Caco-2 (cell line): ENCODE measurements at regions not wholly inside any gene's neighbourhood (a gene's known extent, or its start where the extent isn't known, plus 50 kb on each side); places are given as distances from the start of the nearest gene placed in this dataset.

Source experiments
- BruUV-seq: library from RNA; stranded (reverse); fragments of 400-500 nt; replicated peaks from 2 replicates; lab custom pipeline; 2021; lab: Mats Ljungman, UMichigan
- CTCF ChIA-PET: fragments of 300-600 bp; sonication (Branson Sonifier 250); formaldehyde crosslinking; loops from one replicate; lab custom pipeline; 2022; ENCODE audit warnings: antibody characterized with exemption; lab: Charles Lee
- POLR2A ChIA-PET: fragments of 300-600 bp; sonication (Branson Sonifier 250); formaldehyde crosslinking; loops from one replicate; lab custom pipeline; 2022; ENCODE audit warnings: antibody characterized with exemption; lab: Charles Lee
- DNase-seq, 2 experiments: peaks; one replicate each; pipeline versions ENCODE4 v3.0.0 to v3.0.0-alpha.2; 2020 to 2022
- H3K27me3 ChIP-seq: replicated peaks from 2 replicates; pipeline ENCODE4 v1.6.0; 2011; ENCODE audit warnings: low read length; ENCODE audit not compliant: control insufficient read depth, insufficient read depth
- H3K36me3 ChIP-seq: 2 replicates; pipeline ENCODE4 v1.5.1; 2011; ENCODE audit warnings: low read length; ENCODE audit not compliant: control insufficient read depth, insufficient read depth
- H3K4me1 ChIP-seq: fragments of 250-450 bp; sonication (Bioruptor Pico); 2 replicates; pipeline ENCODE4 v1.5.1; 2020; ENCODE audit warnings: mild to moderate bottlenecking
- H3K4me3 ChIP-seq: 2 replicates; pipeline ENCODE4 v1.5.1; 2011; ENCODE audit warnings: low read depth, mild to moderate bottlenecking, control low read depth, low read length
- H3K9me3 ChIP-seq: fragments of 250-450 bp; sonication (Bioruptor Pico); 2 replicates; pipeline ENCODE4 v1.5.1; 2020; ENCODE audit warnings: mild to moderate bottlenecking, moderate library complexity
- H3K27ac Mint-ChIP-seq: one replicate; pipeline ENCODE4 v1.8.0; 2022; ENCODE audit warnings: mixed read lengths; ENCODE audit not compliant: unreplicated experiment
- H3K27me3 Mint-ChIP-seq: one replicate; pipeline ENCODE4 v1.8.0; 2022; ENCODE audit warnings: mixed read lengths; ENCODE audit not compliant: insufficient read depth, unreplicated experiment
- H3K36me3 Mint-ChIP-seq: one replicate; pipeline ENCODE4 v1.8.0; 2022; ENCODE audit warnings: mild to moderate bottlenecking, mixed read lengths; ENCODE audit not compliant: insufficient read depth, unreplicated experiment
- H3K4me1 Mint-ChIP-seq: one replicate; pipeline ENCODE4 v1.8.0; 2022; ENCODE audit warnings: low read depth, mixed read lengths; ENCODE audit not compliant: unreplicated experiment
- H3K4me3 Mint-ChIP-seq: one replicate; pipeline ENCODE4 v1.8.0; 2022; ENCODE audit warnings: mild to moderate bottlenecking, moderate library complexity, mixed read lengths; ENCODE audit not compliant: unreplicated experiment
- H3K9me3 Mint-ChIP-seq: one replicate; pipeline ENCODE4 v1.8.0; 2022; ENCODE audit warnings: mixed read lengths; ENCODE audit not compliant: unreplicated experiment
- CTCF ChIP-seq, 2 experiments: fragments of 200-600 bp in 1 of 2; IDR thresholded peaks; 1 replicate in 1 of 2; 2 replicates in 1 of 2; pipeline versions ENCODE4 v1.5.1 to v1.8.0; 2011 to 2022; ENCODE audit warnings: antibody characterized with exemption in 1 of 2, control low read depth in 1 of 2, inconsistent platforms in 1 of 2, low read depth in 1 of 2, low read length in 1 of 2, mild to moderate bottlenecking in 1 of 2, moderate library complexity in 1 of 2; ENCODE audit not compliant: insufficient read depth in 1 of 2, severe bottlenecking in 1 of 2, unreplicated experiment in 1 of 2
- intact Hi-C: fragments of 100-400 bp; cut with micrococcal nuclease; formaldehyde crosslinking; loops from one replicate; pipeline ENCODE4 v1.10.0; 2022; ENCODE audit not compliant: unreplicated experiment

GRCh38 chr13:50740052-50740741, 103.3 kb downstream of the DLEU7 start:
- no peak for TF ChIP-seq CTCF (IDR thresholded peaks at IDR 0.05; ENCODE audit: insufficient read depth in 1 of 2, low read depth in 1 of 2, low read length in 1 of 2, severe bottlenecking in 1 of 2, unreplicated experiment in 1 of 2)
- Histone ChIP-seq H3K27me3 (no peaks in the 10 kb centered on the region), H3K9me3 (no peaks in the 10 kb centered on the region), H3K36me3 (no peaks in the 10 kb centered on the region), H3K4me3 (no peak overlapping the region), H3K4me1 (peaks cover 12% of the 10 kb centered on the region)
- no peak overlapping the region for H3K27ac Mint-ChIP-seq
- H3K9me3 Mint-ChIP-seq = peaks cover 9% of the 10 kb centered on the region
- ChIA-PET CTCF (no interaction called here), POLR2A (no interaction called here)
- no peak for DNase-seq
- no peak overlapping the region for H3K4me3 Mint-ChIP-seq
- intact Hi-C loops = no loop called here
- H3K4me1 Mint-ChIP-seq = peaks cover 7% of the 10 kb centered on the region
- H3K27me3 Mint-ChIP-seq = no peaks in the 10 kb centered on the region
- H3K36me3 Mint-ChIP-seq = peaks cover 6% of the 10 kb centered on the region
- BruUV-seq = no TSS peak

GRCh38 chr13:50742353-50742752, 101.1 kb downstream of the DLEU7 start:
- H3K36me3 ChIP-seq = no peaks in the 10 kb centered on the region
- no peaks in the 10 kb centered on the region for H3K27me3 Mint-ChIP-seq
- no peak overlapping the region for H3K4me3 ChIP-seq
- H3K27me3 ChIP-seq = no peaks in the 10 kb centered on the region
- ChIA-PET CTCF (no interaction called here), POLR2A (no interaction called here)
- no peak overlapping the region for H3K27ac Mint-ChIP-seq
- H3K9me3 ChIP-seq = no peaks in the 10 kb centered on the region
- H3K4me1 ChIP-seq = peaks cover 6% of the 10 kb centered on the region; the same call in 1 of the 2 replicates
- H3K4me3 Mint-ChIP-seq = no peak overlapping the region
- peaks cover 9% of the 10 kb centered on the region for H3K9me3 Mint-ChIP-seq
- H3K4me1 Mint-ChIP-seq = peaks cover 6% of the 10 kb centered on the region
- no peak for TF ChIP-seq CTCF (IDR thresholded peaks at IDR 0.05; ENCODE audit: insufficient read depth in 1 of 2, low read depth in 1 of 2, low read length in 1 of 2, severe bottlenecking in 1 of 2, unreplicated experiment in 1 of 2)
- H3K36me3 Mint-ChIP-seq = no peaks in the 10 kb centered on the region
- DNase-seq = no peak
- intact Hi-C loops = no loop called here
- no TSS peak for BruUV-seq

GRCh38 chr13:50742968-50743367, 100.5 kb downstream of the DLEU7 start:
- peaks cover 1% of the 10 kb centered on the region; the same call in 1 of the 2 replicates for H3K4me1 ChIP-seq
- H3K36me3 ChIP-seq = no peaks in the 10 kb centered on the region
- ChIA-PET CTCF (interaction anchor here (0.7 kb wide), 1 partner anchor 65 kb away, joined by 3 read pairs; no protein-coding TSS in a partner anchor), POLR2A (no interaction called here)
- H3K27me3 ChIP-seq = no peaks in the 10 kb centered on the region
- H3K4me3 ChIP-seq = no peak overlapping the region
- H3K27ac Mint-ChIP-seq = no peak overlapping the region
- peaks cover 9% of the 10 kb centered on the region for H3K9me3 Mint-ChIP-seq
- DNase-seq = no peak
- H3K9me3 ChIP-seq = no peaks in the 10 kb centered on the region
- TF ChIP-seq CTCF (IDR thresholded peaks at IDR 0.05; ENCODE audit: insufficient read depth in 1 of 2, low read depth in 1 of 2, low read length in 1 of 2, severe bottlenecking in 1 of 2, unreplicated experiment in 1 of 2) = no peak
- H3K4me1 Mint-ChIP-seq = peaks cover 6% of the 10 kb centered on the region
- H3K36me3 Mint-ChIP-seq = no peaks in the 10 kb centered on the region
- no TSS peak for BruUV-seq
- no peak overlapping the region for H3K4me3 Mint-ChIP-seq
- intact Hi-C loops = no loop called here
- H3K27me3 Mint-ChIP-seq = no peaks in the 10 kb centered on the region
